GM19043 (cell line): ENCODE measurements at regions not wholly inside any gene's neighbourhood (a gene's known extent, or its start where the extent isn't known, plus 50 kb on each side); places are given as distances from the start of the nearest gene placed in this dataset.

Source experiments
- ATAC-seq: cut with Tn5 transposase; IDR thresholded peaks from one replicate; pipeline ENCODE4 v1.9.1; 2021; ENCODE audit warnings: low read depth; ENCODE audit not compliant: unreplicated experiment

DNA sequence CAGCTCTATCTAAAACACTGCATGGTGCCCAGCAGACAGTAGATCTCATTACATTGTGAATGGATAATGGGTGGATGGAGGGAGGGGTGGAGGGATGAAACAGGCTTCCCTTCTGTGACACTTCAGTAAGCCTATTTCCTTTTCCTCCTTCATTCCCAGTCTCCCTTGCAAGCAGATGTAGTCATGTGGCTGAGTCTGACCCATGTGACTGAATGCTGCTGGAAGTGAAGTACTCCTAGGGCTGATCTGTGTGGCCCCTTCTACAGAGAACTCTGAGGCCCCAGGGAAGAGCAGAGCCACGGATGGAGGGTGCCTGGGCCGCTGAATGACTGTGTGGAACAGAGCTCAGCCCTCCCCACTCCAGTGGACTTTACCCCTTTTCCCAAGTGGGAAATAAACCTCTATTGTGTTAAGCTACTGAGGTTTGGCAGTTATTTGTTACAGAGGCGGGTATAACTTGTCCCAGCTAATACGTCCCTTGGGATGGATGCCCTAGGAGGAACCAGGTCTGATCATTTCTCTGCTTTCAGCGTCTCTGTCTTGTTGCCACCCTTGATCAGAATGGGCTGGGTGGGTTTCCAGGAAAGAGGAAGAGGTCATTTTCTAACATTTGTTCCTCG lies 176.1 kb upstream of the MVB12B start:
- no peak for ATAC-seq

DNA sequence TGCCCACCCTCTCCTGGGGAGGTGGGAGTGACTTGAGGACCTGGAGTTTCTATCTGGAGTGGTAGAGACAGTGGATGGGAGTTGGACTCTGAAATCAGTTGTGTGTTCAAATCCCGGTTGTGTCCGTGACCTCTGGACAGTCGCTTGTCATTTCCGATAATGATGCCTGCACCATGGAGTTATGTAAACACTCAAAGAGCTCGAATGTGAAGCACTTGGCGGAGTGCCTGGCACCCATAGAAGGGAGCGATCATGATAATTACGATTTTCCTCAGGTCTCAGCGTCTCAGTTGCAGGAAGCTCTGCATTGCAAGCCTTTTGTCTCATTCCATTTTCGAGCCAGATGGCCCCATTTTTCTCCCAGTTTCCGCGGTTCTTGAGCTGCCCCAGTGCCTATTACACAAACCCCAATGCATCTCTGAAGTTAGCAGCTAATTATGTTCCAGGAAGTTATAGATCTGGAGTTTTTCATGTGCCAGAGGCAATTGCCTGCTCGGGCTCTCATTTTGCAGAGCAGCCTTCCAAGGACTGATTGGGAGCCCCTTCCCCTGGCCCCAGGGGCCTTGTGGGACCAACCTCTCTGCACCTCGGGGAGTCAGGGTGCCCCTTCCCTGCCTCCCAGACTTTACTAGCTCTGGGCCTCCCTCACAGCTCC lies 175.5 kb upstream of the MVB12B start:
- no peak for ATAC-seq

DNA sequence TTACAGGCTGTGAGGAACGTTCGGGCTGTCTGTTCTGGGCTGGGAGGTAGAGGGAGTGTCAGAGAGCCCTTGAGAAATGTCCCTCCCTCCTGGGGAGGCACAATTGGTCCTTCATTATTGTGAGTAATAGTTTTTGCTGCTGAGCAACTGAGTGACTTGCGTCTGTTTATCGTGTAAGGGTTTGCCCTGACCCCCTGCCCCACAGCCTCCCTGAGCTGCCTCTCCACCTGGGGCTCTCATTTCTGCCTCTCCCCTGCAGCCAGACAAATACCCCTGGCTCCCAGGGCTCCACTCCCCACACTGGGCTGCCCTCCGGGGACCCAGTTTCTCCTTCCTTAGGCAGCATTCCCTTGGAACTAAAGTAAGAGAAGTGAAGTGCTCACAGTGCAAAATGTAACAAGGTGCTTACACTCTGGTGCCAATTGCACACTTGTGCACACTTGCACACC lies 174.9 kb upstream of the MVB12B start:
- ATAC-seq = no peak

DNA sequence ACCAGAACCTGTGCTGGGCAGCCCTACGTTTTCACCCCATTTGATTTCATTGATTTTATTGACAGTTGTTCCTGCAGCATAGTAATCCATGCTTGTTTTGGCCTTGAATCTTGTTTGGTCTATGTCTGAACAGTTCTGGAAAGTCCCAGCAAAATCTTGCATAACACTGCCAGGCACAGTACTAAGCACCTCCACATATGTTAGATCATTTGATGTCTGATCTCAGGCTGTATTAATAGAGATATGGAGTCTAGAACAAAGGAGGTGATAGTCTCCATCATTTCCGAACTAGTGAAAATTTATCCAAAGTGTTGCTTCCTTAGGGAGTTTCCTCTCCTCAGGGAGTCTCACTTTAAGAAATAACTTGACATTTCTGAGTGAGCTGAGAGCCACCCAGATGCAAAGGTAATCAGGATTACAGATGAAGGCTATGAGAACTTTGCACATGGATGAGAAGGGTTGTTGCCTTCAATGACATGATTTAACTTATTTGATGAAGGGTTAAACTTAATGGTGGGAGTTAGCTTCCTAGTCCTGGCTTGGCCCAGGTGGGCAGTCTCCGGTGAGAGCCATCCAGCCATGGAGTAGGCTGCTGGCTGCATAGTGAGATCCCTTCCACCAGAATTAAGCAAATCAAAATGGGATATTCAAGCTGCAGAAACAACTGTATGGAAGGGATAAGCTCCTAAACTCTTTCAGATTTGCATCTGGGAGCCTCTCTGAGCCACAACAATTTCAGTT lies 173.8 kb upstream of the MVB12B start:
- no peak for ATAC-seq

DNA sequence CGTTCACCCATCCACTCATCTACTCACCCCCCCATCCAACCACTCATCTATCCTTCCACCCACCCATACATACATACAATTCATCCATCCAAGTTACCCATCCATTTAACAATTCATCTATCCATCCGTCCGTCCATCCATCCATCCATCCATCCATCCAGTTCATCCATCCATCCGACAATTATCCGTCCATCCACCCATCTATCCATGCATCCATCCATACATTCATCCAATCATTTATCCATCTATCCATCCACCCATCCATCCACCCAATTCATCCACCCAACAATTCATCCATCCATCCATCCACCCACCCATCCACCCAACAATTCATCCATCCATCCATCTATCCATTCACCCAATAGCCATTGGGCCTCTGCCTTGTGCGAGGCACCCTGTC lies 173.2 kb upstream of the MVB12B start:
- no peak for ATAC-seq

DNA sequence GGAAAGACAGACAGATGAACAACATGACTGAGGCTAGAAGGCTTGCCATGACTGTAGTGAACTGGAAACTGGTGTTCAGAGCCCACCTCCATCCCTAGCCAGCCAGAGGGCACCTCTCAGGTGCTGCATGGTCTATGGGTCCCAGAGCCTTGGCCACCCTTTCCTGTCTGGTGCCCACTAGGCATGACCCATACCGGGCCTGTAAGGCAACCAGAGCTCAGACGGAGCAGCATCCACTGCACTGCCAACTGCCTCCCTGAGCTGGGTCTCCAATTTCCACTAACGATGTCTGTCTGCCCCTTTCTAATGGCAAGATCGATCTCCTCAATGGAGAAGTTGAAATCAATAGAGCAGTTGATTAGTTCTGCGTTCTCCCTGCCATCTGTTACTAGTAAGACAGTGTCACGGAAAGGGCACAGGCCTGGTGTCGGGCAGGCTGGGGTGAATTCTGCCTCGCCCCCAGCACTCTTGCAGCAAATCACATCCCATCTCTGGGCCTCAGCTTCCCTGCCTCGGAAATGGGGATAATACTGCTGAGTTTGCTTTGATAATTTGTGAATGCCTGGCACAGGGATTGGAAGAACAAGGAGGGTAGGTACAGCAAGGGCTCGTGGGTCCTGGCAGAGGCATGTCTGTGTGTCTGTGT lies 172.3 kb upstream of the MVB12B start:
- ATAC-seq = no peak

DNA sequence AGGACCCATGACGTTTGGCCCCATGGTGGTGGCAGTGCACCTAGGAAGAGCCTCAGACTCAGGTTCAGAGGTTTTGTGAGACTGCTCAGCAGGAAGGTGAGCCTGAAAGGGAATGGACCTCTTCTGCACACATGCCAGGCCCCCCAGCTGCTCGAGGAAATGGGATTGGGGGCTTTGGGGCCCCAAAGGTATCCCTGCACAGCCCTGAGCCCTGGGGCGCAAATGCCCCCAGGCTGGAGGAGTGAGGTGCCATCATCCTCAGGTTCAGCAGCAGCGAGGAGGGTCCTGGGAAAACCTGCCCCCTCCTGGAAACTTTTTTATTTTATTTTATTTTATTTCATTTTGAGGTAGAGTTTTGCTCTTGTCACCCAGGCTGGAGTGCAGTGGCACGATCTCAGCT lies 171.8 kb upstream of the MVB12B start:
- ATAC-seq = no peak

DNA sequence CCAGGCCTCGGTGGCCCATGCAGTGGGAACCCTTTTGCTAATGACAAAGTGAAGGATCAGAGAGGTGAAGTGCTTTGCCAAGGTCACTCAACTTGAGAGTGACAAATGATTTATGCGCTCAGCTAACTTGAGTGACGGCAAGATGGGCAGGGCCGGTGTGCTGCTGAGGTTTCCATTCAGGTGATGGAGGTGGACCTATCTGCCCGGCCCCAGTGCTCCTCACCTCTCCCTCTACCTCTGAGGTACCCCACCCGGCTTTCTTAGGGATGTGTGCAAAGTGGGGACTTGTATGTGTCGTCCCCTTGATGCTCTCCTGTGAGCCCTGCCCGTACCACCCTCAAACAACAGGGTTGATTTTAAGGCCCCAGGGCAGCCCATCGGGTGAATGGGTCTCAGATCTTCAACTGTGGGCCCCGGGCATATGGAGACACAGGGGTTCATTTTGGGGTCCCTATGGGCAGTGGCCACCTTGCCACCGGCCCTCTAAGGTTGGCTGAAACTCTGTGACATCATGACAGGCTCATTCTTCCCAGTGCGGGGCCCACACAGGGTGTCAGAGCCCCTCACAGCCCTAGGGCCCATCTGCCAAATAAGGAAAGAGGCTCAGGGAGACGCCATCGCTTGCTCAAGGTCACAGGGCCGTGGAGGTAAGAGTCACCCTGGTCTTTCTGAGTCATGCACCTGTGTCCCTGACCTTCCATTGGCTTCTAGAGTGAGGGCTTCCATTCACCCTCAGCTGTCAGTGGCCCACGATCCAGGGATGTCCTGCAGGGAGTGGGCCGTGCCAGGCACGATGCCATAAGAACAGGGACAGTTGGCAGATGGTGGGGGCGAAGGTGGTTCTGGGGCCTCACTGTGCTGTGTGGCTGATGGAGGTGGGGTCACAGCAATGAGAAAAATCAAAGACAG lies 170.6 kb upstream of the MVB12B start:
- no peak for ATAC-seq

DNA sequence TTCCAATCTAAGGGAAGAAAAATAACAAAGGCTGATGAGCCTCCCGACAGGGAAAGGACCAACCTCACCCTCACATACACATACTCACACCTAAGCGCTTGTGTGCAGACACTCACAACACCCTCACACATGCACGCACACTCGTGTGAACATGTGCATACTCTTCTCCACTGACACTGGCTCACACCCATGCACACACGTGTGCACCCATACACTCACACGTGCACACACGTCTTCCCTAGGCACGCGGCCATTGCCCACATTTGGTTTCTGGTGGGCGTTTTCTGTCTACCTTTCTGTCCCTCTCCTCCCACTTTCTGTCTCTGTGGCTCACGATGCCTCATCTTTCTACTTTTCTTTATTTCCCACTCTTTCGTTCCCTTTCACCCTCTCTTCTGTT lies 169.7 kb upstream of the MVB12B start:
- ATAC-seq = no peak

DNA sequence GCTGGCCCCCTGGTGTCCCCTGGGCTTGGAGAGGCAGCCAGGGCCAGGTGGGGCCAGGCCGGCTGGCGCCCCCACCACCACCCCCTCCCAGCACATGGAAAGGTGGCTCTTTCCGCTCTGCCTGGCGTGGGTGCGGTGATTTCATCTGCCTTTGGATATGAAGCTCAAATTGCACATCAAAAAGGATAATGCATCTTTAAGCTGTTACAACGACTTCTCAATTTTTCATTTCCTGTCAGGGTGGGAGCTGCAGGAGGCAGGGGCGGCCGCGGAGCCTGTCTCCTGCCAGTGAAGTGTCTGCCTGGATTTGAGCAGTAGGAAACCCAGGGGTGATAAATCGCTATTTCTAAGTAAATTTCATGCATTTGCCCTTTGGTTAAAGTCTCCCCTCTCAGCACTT lies 169.2 kb upstream of the MVB12B start:
- ATAC-seq = no peak

DNA sequence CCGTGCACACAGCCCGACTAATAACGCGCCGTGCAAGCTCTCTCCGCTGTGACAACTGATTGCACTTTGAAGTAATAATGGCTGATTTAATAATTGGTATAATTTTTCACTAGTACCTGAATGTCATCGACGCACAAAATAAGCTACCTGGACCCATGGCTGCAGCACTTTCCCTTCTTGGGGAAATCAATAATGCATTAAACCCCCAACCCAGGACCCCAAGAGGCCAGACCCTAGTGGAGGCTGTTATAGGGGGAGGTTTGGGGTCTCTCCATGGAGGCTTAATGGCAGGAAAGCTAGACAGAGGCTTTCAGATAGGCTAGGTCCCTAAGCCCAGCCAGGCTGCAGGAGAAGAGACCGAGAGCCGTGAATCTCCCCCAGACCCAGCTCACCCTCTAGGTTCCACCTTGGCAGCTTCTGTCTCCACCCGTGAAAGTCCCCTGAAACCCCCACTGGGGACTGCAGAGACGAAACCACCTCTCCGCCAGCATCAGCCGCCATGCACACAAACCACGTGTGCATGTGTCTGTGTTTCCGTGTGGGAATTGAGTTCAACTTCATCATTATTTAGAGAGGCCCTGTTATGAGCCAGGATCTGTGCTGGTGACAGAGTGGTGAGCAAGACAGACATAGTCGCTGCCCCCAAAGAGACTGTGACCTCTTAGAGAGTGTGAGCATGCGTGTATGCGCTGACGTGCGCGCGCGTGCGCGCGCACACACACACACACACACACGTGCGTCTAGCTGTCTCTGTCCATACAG lies 168.6 kb upstream of the MVB12B start:
- ATAC-seq = no peak

DNA sequence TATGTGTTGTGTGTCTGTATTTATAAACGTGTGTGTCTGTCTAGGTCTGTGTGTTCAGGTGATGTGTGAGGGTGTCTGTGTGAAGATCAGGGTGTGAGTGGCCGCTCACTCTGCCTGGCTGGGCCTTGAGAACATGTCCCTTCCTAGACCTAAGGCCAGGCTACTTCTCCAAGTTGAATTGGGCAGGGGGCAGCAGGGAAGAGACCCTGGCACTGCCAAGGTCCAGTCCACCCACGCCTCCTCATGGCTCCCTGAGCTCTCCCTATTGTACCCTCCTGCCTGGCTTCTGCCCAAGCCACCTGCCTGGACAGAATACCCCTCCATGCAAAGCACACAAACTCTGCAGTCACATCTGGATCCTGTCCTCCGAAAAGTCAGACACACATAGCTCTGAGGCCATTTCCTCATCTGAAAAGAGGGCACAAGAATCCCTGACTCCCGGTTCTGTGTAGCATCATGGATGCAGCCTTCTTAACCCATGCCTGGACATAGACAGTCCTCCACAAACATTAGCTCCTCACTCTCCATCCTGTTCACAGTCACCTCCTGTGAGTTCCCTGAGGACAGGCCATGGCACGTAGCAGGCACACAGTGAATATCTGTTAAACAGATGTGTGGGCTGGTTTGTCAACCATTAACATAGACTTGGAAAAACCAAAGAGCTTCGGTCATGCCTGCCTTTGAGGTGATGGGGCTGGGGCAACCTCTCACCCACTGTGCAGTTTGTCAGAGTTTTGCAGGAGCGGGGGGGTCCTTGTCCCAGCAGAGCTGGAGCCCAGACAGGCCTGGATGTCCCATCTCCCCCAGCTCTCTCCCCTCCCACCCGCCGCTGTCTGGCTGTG lies 167.8 kb upstream of the MVB12B start:
- ATAC-seq = no peak

DNA sequence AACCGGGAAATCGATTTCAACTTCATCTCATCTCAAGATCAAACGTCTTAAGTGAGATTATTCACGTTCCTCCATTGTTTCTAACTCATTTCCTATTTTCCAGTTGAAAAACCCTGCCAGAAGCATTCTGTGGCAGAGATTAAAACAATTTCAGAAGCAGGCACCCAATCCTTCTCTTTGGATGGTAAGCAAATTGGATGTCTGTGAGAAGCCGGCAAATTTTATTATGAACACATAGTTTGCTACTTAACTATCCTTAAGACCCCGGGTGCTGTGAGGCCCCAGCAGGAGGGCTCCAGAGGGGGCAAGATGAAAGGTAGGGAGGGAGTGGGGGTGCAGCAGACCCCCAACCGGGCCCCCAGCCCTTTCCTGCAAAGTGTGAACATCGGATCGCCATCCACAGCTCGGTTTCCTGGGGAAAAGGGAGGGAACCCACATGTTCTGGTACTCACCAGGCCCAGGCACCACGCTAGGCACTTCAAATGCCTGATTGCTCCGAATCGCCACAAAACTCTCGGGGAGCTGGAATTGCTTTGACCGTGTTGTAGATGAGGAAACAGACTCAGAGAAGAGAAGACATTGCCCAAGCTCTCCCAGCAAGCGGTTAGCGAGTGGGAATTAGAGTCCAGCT lies 167.1 kb upstream of the MVB12B start:
- no peak for ATAC-seq

DNA sequence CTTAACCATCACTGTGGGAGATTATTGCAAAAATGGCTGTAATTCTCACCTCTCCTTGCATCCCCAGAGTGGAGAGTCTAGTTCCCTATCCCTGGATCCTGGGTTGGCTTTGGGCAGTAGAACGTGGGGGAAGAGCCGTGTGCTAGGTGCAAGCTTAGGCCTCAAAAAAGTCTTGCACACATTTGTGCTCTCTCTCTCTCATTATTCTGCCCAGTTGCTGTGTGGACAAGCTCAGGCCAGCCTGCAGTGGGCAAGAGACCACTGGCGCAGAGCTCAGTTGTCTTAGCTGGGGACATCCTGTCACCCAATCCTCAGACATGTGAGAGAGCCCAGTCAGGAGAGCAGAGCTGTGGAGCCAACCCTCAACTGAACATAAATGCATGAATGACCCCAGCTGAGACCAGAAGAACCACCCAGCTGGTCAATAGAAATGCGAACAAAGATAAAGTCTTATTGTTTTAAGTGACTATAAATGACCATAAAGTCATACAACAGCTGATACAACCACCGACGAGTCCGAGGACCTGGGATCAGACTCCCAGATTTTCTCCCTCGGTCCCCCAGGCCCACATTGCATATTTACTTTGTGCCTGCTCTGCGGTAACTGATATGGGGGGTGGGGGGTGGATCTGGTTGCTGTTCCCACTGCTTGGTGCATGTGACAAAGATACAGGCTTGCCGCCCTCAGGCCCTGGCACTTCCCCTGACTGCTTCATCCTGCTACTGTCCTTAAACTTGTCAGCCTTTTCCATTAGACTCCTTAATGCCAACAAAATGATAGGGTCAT lies 166.4 kb upstream of the MVB12B start:
- no peak for ATAC-seq

DNA sequence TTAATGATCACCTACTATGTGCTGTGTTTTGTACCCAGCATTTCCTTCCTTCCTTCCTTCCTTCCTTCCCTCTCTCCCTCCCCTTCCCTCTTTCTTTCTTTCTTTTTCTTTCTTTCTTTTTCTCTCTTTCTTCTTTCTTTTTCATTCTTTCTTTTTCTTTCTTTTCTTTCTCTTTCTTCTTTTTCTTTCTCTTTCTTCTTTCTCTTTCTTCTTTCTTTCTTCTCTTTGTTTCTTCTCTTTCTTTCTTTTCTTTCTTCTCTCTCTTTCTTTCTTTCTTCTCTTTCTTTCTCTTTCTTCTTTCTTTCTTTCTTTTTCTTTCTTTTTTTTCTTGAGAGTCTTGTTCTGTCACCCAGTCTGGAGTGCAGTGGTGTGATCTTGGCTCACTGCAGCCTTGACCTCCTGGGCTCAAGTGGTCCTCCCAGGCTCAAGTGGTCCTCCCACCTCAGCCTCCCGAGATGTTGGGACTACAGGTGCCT lies 165.7 kb upstream of the MVB12B start:
- no peak for ATAC-seq

DNA sequence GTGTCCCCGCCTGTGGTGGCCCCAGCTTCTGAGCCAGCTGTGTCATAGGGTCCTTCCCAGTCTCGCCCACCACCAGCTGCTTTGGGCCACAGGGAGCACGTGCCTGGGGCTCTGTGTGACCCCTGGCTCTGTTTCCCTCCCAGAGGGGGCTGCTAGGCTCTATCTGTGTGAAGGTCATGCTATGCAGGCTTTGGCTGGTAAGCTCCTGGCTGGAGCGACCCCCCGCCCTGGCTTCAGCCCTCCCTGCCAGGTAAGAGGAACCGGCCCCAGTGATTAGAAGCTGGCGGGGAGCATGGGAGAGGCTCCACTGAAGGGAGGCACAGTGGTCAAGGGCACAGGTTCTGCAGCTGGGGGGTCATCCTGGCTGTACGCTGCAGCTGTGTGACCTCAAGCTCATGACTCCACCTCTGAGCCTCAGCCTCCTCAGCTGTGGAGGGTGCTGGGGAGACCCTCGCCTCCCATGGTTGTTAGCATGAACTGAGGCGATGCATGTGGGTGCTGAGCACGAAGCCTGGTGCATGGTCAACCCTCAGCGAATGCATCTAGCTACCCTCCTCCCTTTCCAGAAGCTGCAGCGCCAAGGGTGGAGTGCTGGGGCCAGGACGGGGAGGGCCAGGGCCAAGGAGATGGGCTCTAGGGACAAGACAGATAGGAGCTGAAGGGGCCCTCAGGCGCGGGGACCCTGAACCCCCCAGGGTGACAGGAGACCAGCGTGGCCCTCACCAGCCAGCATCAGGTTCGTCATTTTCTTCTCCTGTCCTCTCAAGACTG lies 163.8 kb upstream of the MVB12B start:
- ATAC-seq = no peak
